ENCODE measurements at regions not wholly inside any gene's neighbourhood (a gene's known extent, or its start where the extent isn't known, plus 50 kb on each side); places are given as distances from the start of the nearest gene placed in this dataset.

GRCh38 chr20:53842301-53843099 is 227.9 kb downstream of the BCAS1 start:
- no peaks in the 10 kb centered on the region for H3K27me3 ChIP-seq
- H3K4me1 ChIP-seq: peaks cover 0 to 2% (median 0%) of the 10 kb centered on the region in 4 donors
- no peak for DNase-seq (ENCODE audit: low spot score in 2 of 2)
- WGBS, 2 donors: 86 to 97% methylated on average over 1 of the region's 1 CpG
- no peak overlapping the region for H3K4me3 ChIP-seq
- TF ChIP-seq EP300 (IDR thresholded peaks at IDR 0.05) (no peak), CTCF (IDR thresholded peaks at IDR 0.05) (no peak), POLR2A (IDR thresholded peaks at IDR 0.05) (no peak)
- peak overlapping the region in 1 of 4 donors; percentile 34 for H3K27ac ChIP-seq
- H3K9me3 ChIP-seq: no peaks in the 10 kb centered on the region
- no peaks in the 10 kb centered on the region for H3K36me3 ChIP-seq

- no peak overlapping the region for H3K4me3 ChIP-seq
- WGBS, 2 donors: 82 to 88% methylated on average over 2 to 3 of the region's 3 CpGs
- no peaks in the 10 kb centered on the region for H3K27me3 ChIP-seq
- DNase-seq (ENCODE audit: low spot score in 2 of 2): no peak
- peak overlapping the region in 1 of 4 donors; percentile 34 for H3K27ac ChIP-seq
- H3K9me3 ChIP-seq: no peaks in the 10 kb centered on the region
- no peaks in the 10 kb centered on the region for H3K4me1 ChIP-seq
- H3K36me3 ChIP-seq: no peaks in the 10 kb centered on the region
- TF ChIP-seq CTCF (IDR thresholded peaks at IDR 0.05) (no peak), EP300 (IDR thresholded peaks at IDR 0.05) (no peak), POLR2A (IDR thresholded peaks at IDR 0.05) (no peak)
These were observed 228.7 kb downstream of the BCAS1 start for GRCh38 chr20:53841741-53842140.

- TF ChIP-seq POLR2A (IDR thresholded peaks at IDR 0.05) (no peak), CTCF (IDR thresholded peaks at IDR 0.05) (no peak), EP300 (IDR thresholded peaks at IDR 0.05) (no peak)
- Histone ChIP-seq H3K4me3 (no peak overlapping the region), H3K9me3 (no peaks in the 10 kb centered on the region), H3K27ac (no peak overlapping the region), H3K4me1 (peaks cover 0 to 2% (median 0%) of the 10 kb centered on the region in 4 donors), H3K36me3 (no peaks in the 10 kb centered on the region), H3K27me3 (no peaks in the 10 kb centered on the region)
- DNase-seq (ENCODE audit: low spot score in 2 of 2): no peak
These were observed 229.9 kb downstream of the BCAS1 start for GRCh38 chr20:53840532-53840931.

GRCh38 chr20:53839423-53840176 is 230.8 kb downstream of the BCAS1 start:
- WGBS, 2 donors: 64 to 76% methylated on average over 8 of the region's 8 CpGs
- DNase-seq (ENCODE audit: low spot score in 2 of 2): no peak

GRCh38 chr20:53838311-53838868 is 232.0 kb downstream of the BCAS1 start:
- DNase-seq (ENCODE audit: low spot score in 2 of 2): no peak
- 88 to 92% methylated on average over 14 of the region's 14 CpGs for WGBS, 2 donors
- Histone ChIP-seq H3K36me3 (no peaks in the 10 kb centered on the region), H3K4me1 (peaks cover 0 to 11% (median 0%) of the 10 kb centered on the region in 4 donors), H3K27ac (peak overlapping the region in 1 of 4 donors; percentile 34), H3K4me3 (no peak overlapping the region), H3K27me3 (no peaks in the 10 kb centered on the region), H3K9me3 (no peaks in the 10 kb centered on the region)
- TF ChIP-seq POLR2A (IDR thresholded peaks at IDR 0.05): no peak
- no peak for TF ChIP-seq EP300 (IDR thresholded peaks at IDR 0.05)
- TF ChIP-seq CTCF (IDR thresholded peaks at IDR 0.05): no peak

More at GRCh38 chr20:53839423-53840176, 230.8 kb downstream of the BCAS1 start:
- peaks cover 0 to 3% (median 0%) of the 10 kb centered on the region in 4 donors for H3K4me1 ChIP-seq
- no peaks in the 10 kb centered on the region for H3K27me3 ChIP-seq
- H3K27ac ChIP-seq: peak overlapping the region in 1 of 4 donors; percentile 27
- H3K36me3 ChIP-seq: no peaks in the 10 kb centered on the region
- no peak overlapping the region for H3K4me3 ChIP-seq
- TF ChIP-seq EP300 (IDR thresholded peaks at IDR 0.05) (peak in 1 of 2 donors; percentile 21), POLR2A (IDR thresholded peaks at IDR 0.05) (no peak)
- H3K9me3 ChIP-seq: no peaks in the 10 kb centered on the region
